ENCODE measurements at regions not wholly inside any gene's neighbourhood (a gene's known extent, or its start where the extent isn't known, plus 50 kb on each side); places are given as distances from the start of the nearest gene placed in this dataset.
A peak's percentile ranks its signal among the peaks of the same experiment; 100 is the strongest.

GRCh38 chr14:86708846-86709339 lies 1178.9 kb downstream of the FLRT2 start (continued):
- TF ChIP-seq SIN3B (IDR thresholded peaks at IDR 0.05; ENCODE audit: low read length) (no peak), KLF9 (CRISPR knock-in tag; IDR thresholded peaks at IDR 0.05; ENCODE audit: low read depth) (0 out of 2 replicates have a peak, but pooled peaks have one; percentile 45), CREB3 (CRISPR knock-in tag; IDR thresholded peaks at IDR 0.05) (no peak), SKI (IDR thresholded peaks at IDR 0.05; ENCODE audit: partially characterized antibody) (peak; percentile 14), ZNF678 (CRISPR knock-in tag; IDR thresholded peaks at IDR 0.05) (no peak), GLMP (CRISPR knock-in tag; IDR thresholded peaks at IDR 0.05; ENCODE audit: borderline replicate concordance) (no peak), ZNF879 (CRISPR knock-in tag; IDR thresholded peaks at IDR 0.05) (no peak), XBP1 (CRISPR knock-in tag; IDR thresholded peaks at IDR 0.05) (no peak), ZNF235 (CRISPR knock-in tag; IDR thresholded peaks at IDR 0.05; ENCODE audit: borderline replicate concordance) (no peak), PRDM4 (CRISPR knock-in tag; IDR thresholded peaks at IDR 0.05; ENCODE audit: borderline replicate concordance) (no peak), GFI1 (CRISPR knock-in tag; IDR thresholded peaks at IDR 0.05; ENCODE audit: borderline replicate concordance) (peak; percentile 87), RFX1 (IDR thresholded peaks at IDR 0.05) (no peak), ZNF512B (CRISPR knock-in tag; IDR thresholded peaks at IDR 0.05; ENCODE audit: borderline replicate concordance) (no peak), MYC (CRISPR knock-in tag; IDR thresholded peaks at IDR 0.05; ENCODE audit: borderline replicate concordance) (no peak), ZNF574 (CRISPR knock-in tag; IDR thresholded peaks at IDR 0.05) (no peak; the same call in 1 of the 2 replicates), ZNF556 (CRISPR knock-in tag; IDR thresholded peaks at IDR 0.05; ENCODE audit: borderline replicate concordance) (peak; percentile 56; the same call in 1 of the 2 replicates), SIX1 (CRISPR knock-in tag; IDR thresholded peaks at IDR 0.05; ENCODE audit: borderline replicate concordance) (peak; percentile 81; the same call in 1 of the 2 replicates), E2F2 (CRISPR knock-in tag; IDR thresholded peaks at IDR 0.05; ENCODE audit: borderline replicate concordance) (no peak), ZNF629 (CRISPR knock-in tag; conservative IDR thresholded peaks at IDR 0.05) (0 out of 2 replicates have a peak, but pooled peaks have one; percentile 3), ARNT (IDR thresholded peaks at IDR 0.05) (no peak)
